ENCODE measurements at regions not wholly inside any gene's neighbourhood (a gene's known extent, or its start where the extent isn't known, plus 50 kb on each side); places are given as distances from the start of the nearest gene placed in this dataset.

GRCh38 chr16:5541356-5541755, 443.8 kb upstream of the EEF2KMT start:
- no peak for TF ChIP-seq CTCF (IDR thresholded peaks at IDR 0.05; ENCODE audit: insufficient read depth, low read depth, low read length)
- no peak overlapping the region for H3K4me3 ChIP-seq (ENCODE audit: low read depth, low read length)
- no peak for DNase-seq (ENCODE audit: low read depth)

GRCh38 chr16:5537347-5537746, 439.8 kb upstream of the EEF2KMT start:
- no peak overlapping the region for H3K4me3 ChIP-seq (ENCODE audit: low read depth, low read length)

GRCh38 chr16:5533321-5533888, 435.8 kb upstream of the EEF2KMT start:
- H3K4me3 ChIP-seq (ENCODE audit: low read depth, low read length) = no peak overlapping the region
- DNase-seq (ENCODE audit: low read depth) = no peak
- TF ChIP-seq CTCF (IDR thresholded peaks at IDR 0.05; ENCODE audit: insufficient read depth, low read depth, low read length) = no peak

More at GRCh38 chr16:5537347-5537746, 439.8 kb upstream of the EEF2KMT start:
- DNase-seq (ENCODE audit: low read depth) = no peak
- TF ChIP-seq CTCF (IDR thresholded peaks at IDR 0.05; ENCODE audit: insufficient read depth, low read depth, low read length) = no peak

- DNase-seq (ENCODE audit: low read depth) = no peak
- no peak for TF ChIP-seq CTCF (IDR thresholded peaks at IDR 0.05; ENCODE audit: insufficient read depth, low read depth, low read length)
- no peak overlapping the region for H3K4me3 ChIP-seq (ENCODE audit: low read depth, low read length)
Measured at GRCh38 chr16:5527817-5528216, 430.2 kb upstream of the EEF2KMT start.

GRCh38 chr16:5526826-5527225, 429.2 kb upstream of the EEF2KMT start:
- no peak for TF ChIP-seq CTCF (IDR thresholded peaks at IDR 0.05; ENCODE audit: insufficient read depth, low read depth, low read length)
- DNase-seq (ENCODE audit: low read depth) = no peak
- H3K4me3 ChIP-seq (ENCODE audit: low read depth, low read length) = no peak overlapping the region

- no peak for DNase-seq (ENCODE audit: low read depth)
- TF ChIP-seq CTCF (IDR thresholded peaks at IDR 0.05; ENCODE audit: insufficient read depth, low read depth, low read length) = no peak
- H3K4me3 ChIP-seq (ENCODE audit: low read depth, low read length) = no peak overlapping the region
Measured at GRCh38 chr16:5523829-5524228, 426.2 kb upstream of the EEF2KMT start.

GRCh38 chr16:5516115-5516514, 418.5 kb upstream of the EEF2KMT start:
- DNase-seq (ENCODE audit: low read depth) = no peak
- no peak for TF ChIP-seq CTCF (IDR thresholded peaks at IDR 0.05; ENCODE audit: insufficient read depth, low read depth, low read length)
- no peak overlapping the region for H3K4me3 ChIP-seq (ENCODE audit: low read depth, low read length)

Data from fibroblast of villous mesenchyme (primary cell).